HG02588 (cell line): ENCODE measurements at regions not wholly inside any gene's neighbourhood (a gene's known extent, or its start where the extent isn't known, plus 50 kb on each side); places are given as distances from the start of the nearest gene placed in this dataset.
"Not testable (repeated sequence)": the region's sequence is repeated elsewhere in the genome, so short reads cannot be mapped to it uniquely, and the experiment has no call there.

ENCODE experiments used
- ATAC-seq: cut with Tn5 transposase; IDR thresholded peaks from one replicate; pipeline ENCODE4 v1.9.1; 2021; ENCODE audit warnings: mild to moderate bottlenecking, moderate library complexity; ENCODE audit not compliant: unreplicated experiment

- no peak for ATAC-seq
These were observed 106.2 kb upstream of the KLF8 start for GRCh38 chrX:56125946-56126345.

DNA sequence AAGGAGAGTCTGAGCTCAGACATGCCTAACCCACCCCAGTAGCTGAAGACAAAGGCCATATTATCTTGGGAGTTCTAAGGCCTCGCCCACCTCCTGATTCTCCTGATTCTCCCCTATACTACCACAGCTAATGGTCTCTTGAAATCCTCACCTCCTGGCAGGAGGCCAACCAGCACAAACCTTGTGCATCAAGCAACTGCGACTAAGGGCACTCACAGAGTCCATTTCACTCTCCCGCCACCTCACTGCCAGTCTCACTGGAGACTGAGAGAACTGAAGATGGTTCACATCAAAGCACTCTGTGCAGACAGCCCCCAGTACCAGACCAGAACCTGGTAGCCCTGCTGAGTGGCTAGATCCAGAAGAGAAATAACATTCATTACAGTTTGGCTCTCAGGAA lies 102.1 kb upstream of the KLF8 start:
- ATAC-seq, result no peak

DNA sequence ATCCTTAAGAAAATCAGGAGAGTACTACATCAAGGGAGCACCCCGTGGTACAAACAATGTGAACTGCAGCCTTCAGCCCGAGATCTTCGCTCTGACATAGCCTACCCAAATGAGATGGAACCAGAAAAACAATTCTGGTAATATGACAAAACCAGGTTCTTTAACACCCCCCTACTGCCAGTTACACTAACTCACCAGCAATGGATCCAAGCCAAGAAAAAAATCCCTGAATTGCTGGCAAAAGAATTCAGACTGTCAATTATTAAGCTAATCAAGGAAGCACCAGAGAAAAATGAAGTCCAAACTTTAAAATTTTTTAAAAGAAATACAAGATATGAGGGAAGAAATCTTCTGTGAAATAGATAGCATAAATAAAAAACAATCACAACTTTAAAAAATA lies 101.7 kb upstream of the KLF8 start:
- no peak for ATAC-seq

DNA sequence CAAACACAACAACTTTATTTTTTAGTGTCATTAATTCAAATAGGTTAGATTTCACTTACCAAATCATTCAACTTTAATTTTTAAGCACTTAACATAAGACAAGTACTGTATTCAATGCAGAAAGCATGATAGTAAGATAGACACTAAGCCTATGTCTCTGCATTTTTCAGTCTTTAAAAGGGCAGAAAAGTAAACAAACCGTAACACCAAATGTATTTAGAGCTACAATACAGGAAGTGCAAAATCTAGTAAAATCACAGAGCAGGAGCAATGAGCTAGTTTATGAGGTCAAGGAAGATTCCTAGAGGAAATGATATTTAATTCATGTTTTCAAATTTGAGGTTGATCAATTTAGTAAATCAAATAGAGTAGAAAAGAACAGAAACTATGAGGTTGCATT lies 68.0 kb upstream of the KLF8 start:
- ATAC-seq, result not testable (repeated sequence)
